Uterus (tissue), 2 donors: ENCODE measurements at regions not wholly inside any gene's neighbourhood (a gene's known extent, or its start where the extent isn't known, plus 50 kb on each side); places are given as distances from the start of the nearest gene placed in this dataset.

Experiments
- POLR2A ChIP-seq, 2 donors: fragments of 450-650 bp; IDR thresholded peaks; one replicate each; pipeline ENCODE4 v1.6.1; 2016; ENCODE audit warnings: antibody characterized with exemption in 2 of 2, mild to moderate bottlenecking in 1 of 2, moderate library complexity in 1 of 2
- TF ChIP-seq, protein P1 (sequence below), 4 experiments: fragments of 200-600 bp in 2 of 4; fragments of 450-650 bp in 2 of 4; sonication (generic) in 2 of 4; IDR thresholded peaks; one replicate each; pipeline ENCODE4 v1.5.1; 2016 to 2019; ENCODE audit warnings: antibody characterized with exemption in 4 of 4, mild to moderate bottlenecking in 2 of 4, moderate library complexity in 1 of 4

- TF ChIP-seq, protein P1, sequence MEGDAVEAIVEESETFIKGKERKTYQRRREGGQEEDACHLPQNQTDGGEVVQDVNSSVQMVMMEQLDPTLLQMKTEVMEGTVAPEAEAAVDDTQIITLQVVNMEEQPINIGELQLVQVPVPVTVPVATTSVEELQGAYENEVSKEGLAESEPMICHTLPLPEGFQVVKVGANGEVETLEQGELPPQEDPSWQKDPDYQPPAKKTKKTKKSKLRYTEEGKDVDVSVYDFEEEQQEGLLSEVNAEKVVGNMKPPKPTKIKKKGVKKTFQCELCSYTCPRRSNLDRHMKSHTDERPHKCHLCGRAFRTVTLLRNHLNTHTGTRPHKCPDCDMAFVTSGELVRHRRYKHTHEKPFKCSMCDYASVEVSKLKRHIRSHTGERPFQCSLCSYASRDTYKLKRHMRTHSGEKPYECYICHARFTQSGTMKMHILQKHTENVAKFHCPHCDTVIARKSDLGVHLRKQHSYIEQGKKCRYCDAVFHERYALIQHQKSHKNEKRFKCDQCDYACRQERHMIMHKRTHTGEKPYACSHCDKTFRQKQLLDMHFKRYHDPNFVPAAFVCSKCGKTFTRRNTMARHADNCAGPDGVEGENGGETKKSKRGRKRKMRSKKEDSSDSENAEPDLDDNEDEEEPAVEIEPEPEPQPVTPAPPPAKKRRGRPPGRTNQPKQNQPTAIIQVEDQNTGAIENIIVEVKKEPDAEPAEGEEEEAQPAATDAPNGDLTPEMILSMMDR (IDR thresholded peaks at IDR 0.05): no peak
- no peak for TF ChIP-seq POLR2A (IDR thresholded peaks at IDR 0.05)
These were observed 132.8 kb upstream of the LGR5 start for GRCh38 chr12:71306808-71307207.
